IPS-18a (cell line): ENCODE measurements at regions not wholly inside any gene's neighbourhood (a gene's known extent, or its start where the extent isn't known, plus 50 kb on each side); places are given as distances from the start of the nearest gene placed in this dataset.

Source experiments
- H3K27ac ChIP-seq: one replicate; pipeline ENCODE4 v1.5.1; 2013; ENCODE audit warnings: low read length
- H3K27me3 ChIP-seq: one replicate; pipeline ENCODE4 v1.6.1; 2013; ENCODE audit warnings: mild to moderate bottlenecking, low read length; ENCODE audit not compliant: control insufficient read depth, insufficient read depth
- H3K36me3 ChIP-seq: one replicate; pipeline ENCODE4 v1.6.1; 2013; ENCODE audit warnings: low read depth, low read length; ENCODE audit not compliant: control insufficient read depth
- H3K4me1 ChIP-seq: one replicate; pipeline ENCODE4 v1.6.1; 2013; ENCODE audit warnings: low read depth, low read length; ENCODE audit not compliant: control insufficient read depth
- H3K4me3 ChIP-seq: one replicate; pipeline ENCODE4 v1.5.1; 2013; ENCODE audit warnings: low read length
- H3K9ac ChIP-seq: one replicate; pipeline ENCODE4 v1.6.1; 2013; ENCODE audit warnings: mild to moderate bottlenecking, low read length, moderate library complexity
- H3K9me3 ChIP-seq: one replicate; pipeline ENCODE4 v1.6.1; 2013; ENCODE audit warnings: low read depth, low read length; ENCODE audit not compliant: control insufficient read depth

DNA sequence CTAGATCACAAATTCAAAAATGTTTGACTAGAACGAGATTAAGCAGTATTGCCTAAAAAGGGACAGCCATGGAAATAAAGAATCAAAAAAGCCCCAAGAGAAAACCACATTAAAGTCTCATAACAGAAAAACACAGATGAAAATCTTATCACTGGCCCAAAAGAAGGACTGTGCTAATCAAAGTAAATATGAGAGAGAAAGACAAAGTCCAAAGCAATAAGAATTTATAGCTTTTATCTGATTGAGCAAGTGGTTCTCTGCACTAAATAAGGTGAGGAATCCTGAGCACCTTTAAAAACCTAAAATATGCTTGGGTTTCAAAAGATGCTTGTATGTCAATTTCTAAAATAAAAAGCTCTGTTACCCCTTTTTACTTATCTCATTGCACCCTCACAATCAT, 409.3 kb downstream of the GASK1B start:
- no peaks in the 10 kb centered on the region for H3K9me3 ChIP-seq
- no peaks in the 10 kb centered on the region for H3K27me3 ChIP-seq
- no peaks in the 10 kb centered on the region for H3K36me3 ChIP-seq
- no peaks in the 10 kb centered on the region for H3K4me1 ChIP-seq
- H3K27ac ChIP-seq, result no peak overlapping the region
- H3K4me3 ChIP-seq, result no peak overlapping the region
- no peak overlapping the region for H3K9ac ChIP-seq

GRCh38 chr4:157754410-157754809, 418.4 kb downstream of the GASK1B start:
- Histone ChIP-seq H3K27me3 (no peaks in the 10 kb centered on the region), H3K9ac (no peak overlapping the region), H3K4me1 (no peaks in the 10 kb centered on the region), H3K36me3 (no peaks in the 10 kb centered on the region), H3K4me3 (no peak overlapping the region), H3K27ac (no peak overlapping the region), H3K9me3 (no peaks in the 10 kb centered on the region)

- Histone ChIP-seq H3K27me3 (no peaks in the 10 kb centered on the region), H3K4me1 (no peaks in the 10 kb centered on the region), H3K9me3 (no peaks in the 10 kb centered on the region), H3K36me3 (no peaks in the 10 kb centered on the region), H3K4me3 (no peak overlapping the region), H3K27ac (no peak overlapping the region), H3K9ac (no peak overlapping the region)
Observed at GRCh38 chr4:157751631-157752030, 421.2 kb downstream of the GASK1B start.

- no peak overlapping the region for H3K4me3 ChIP-seq
- no peaks in the 10 kb centered on the region for H3K27me3 ChIP-seq
- H3K27ac ChIP-seq, result no peak overlapping the region
- no peak overlapping the region for H3K9ac ChIP-seq
- H3K36me3 ChIP-seq, result no peaks in the 10 kb centered on the region
- H3K4me1 ChIP-seq, result no peaks in the 10 kb centered on the region
- H3K9me3 ChIP-seq, result no peaks in the 10 kb centered on the region
Observed at GRCh38 chr4:157741642-157742041, 431.2 kb downstream of the GASK1B start.

DNA sequence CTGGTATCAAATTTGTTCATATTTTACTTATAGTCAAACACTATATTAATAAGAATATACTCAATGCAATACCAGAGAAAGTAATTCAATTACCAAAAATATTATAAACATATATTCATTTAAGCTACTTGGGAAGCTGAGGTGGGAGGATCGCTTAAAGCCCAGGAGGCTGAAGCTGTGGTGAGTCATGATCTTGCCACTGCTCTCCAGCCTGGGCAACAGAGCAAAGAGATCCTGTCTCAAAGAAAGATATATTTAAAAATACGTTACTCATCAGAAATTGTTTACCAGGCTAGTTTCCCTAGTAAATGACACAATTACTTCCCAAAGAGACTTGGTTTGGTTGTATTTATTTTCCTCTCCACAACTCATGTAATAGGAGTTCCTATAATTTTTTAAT, 433.6 kb downstream of the GASK1B start:
- no peaks in the 10 kb centered on the region for H3K9me3 ChIP-seq
- no peaks in the 10 kb centered on the region for H3K4me1 ChIP-seq
- H3K9ac ChIP-seq, result no peak overlapping the region
- H3K27me3 ChIP-seq, result no peaks in the 10 kb centered on the region
- H3K27ac ChIP-seq, result no peak overlapping the region
- H3K4me3 ChIP-seq, result no peak overlapping the region
- no peaks in the 10 kb centered on the region for H3K36me3 ChIP-seq

GRCh38 chr4:157728215-157728614, 444.6 kb downstream of the GASK1B start:
- Histone ChIP-seq H3K27me3 (no peaks in the 10 kb centered on the region), H3K9me3 (no peaks in the 10 kb centered on the region), H3K27ac (no peak overlapping the region), H3K9ac (no peak overlapping the region), H3K36me3 (no peaks in the 10 kb centered on the region), H3K4me3 (no peak overlapping the region), H3K4me1 (no peaks in the 10 kb centered on the region)

GRCh38 chr4:157727163-157727562, 445.7 kb downstream of the GASK1B start:
- Histone ChIP-seq H3K36me3 (no peaks in the 10 kb centered on the region), H3K4me3 (no peak overlapping the region), H3K9ac (no peak overlapping the region), H3K9me3 (no peaks in the 10 kb centered on the region), H3K4me1 (no peaks in the 10 kb centered on the region), H3K27me3 (no peaks in the 10 kb centered on the region), H3K27ac (no peak overlapping the region)

- H3K36me3 ChIP-seq, result no peaks in the 10 kb centered on the region
- no peak overlapping the region for H3K27ac ChIP-seq
- H3K9ac ChIP-seq, result no peak overlapping the region
- H3K27me3 ChIP-seq, result no peaks in the 10 kb centered on the region
- H3K4me1 ChIP-seq, result no peaks in the 10 kb centered on the region
- no peak overlapping the region for H3K4me3 ChIP-seq
- no peaks in the 10 kb centered on the region for H3K9me3 ChIP-seq
Observed at GRCh38 chr4:157722146-157722545, 450.7 kb downstream of the GASK1B start.

- Histone ChIP-seq H3K36me3 (no peaks in the 10 kb centered on the region), H3K27ac (no peak overlapping the region)
Observed at GRCh38 chr4:157713342-157713741, 459.5 kb downstream of the GASK1B start.

GRCh38 chr4:157706155-157706554, 466.7 kb downstream of the GASK1B start:
- H3K27ac ChIP-seq, result no peak overlapping the region
- no peaks in the 10 kb centered on the region for H3K4me1 ChIP-seq
- H3K9ac ChIP-seq, result no peak overlapping the region
- no peaks in the 10 kb centered on the region for H3K36me3 ChIP-seq
- no peak overlapping the region for H3K4me3 ChIP-seq
- H3K9me3 ChIP-seq, result no peaks in the 10 kb centered on the region
- no peaks in the 10 kb centered on the region for H3K27me3 ChIP-seq

More at GRCh38 chr4:157713342-157713741, 459.5 kb downstream of the GASK1B start:
- H3K9ac ChIP-seq, result no peak overlapping the region
- no peaks in the 10 kb centered on the region for H3K27me3 ChIP-seq
- H3K4me3 ChIP-seq, result no peak overlapping the region
- no peaks in the 10 kb centered on the region for H3K9me3 ChIP-seq
- H3K4me1 ChIP-seq, result no peaks in the 10 kb centered on the region

- H3K4me1 ChIP-seq, result no peaks in the 10 kb centered on the region
- no peak overlapping the region for H3K9ac ChIP-seq
- H3K9me3 ChIP-seq, result no peaks in the 10 kb centered on the region
- H3K27ac ChIP-seq, result no peak overlapping the region
- H3K4me3 ChIP-seq, result no peak overlapping the region
- H3K27me3 ChIP-seq, result no peaks in the 10 kb centered on the region
- no peaks in the 10 kb centered on the region for H3K36me3 ChIP-seq
Observed at GRCh38 chr4:157702831-157703230, 470.0 kb downstream of the GASK1B start.

DNA sequence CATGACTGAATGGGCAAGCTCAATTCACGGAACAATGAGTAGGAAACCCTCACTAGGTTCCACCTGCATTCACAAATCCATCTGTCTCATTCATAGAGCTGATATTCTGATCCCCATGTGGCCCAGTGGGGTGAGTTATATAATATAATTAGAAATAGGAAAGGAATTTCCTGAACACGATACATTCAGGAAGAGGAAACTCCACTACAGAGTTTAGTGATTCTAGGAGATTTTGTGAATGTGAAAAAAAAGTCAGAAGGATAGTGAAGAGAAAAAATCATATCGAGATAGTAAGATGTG, 471.2 kb downstream of the GASK1B start:
- no peaks in the 10 kb centered on the region for H3K27me3 ChIP-seq
- no peaks in the 10 kb centered on the region for H3K36me3 ChIP-seq
- no peak overlapping the region for H3K9ac ChIP-seq
- H3K27ac ChIP-seq, result no peak overlapping the region
- no peak overlapping the region for H3K4me3 ChIP-seq
- no peaks in the 10 kb centered on the region for H3K4me1 ChIP-seq
- no peaks in the 10 kb centered on the region for H3K9me3 ChIP-seq
